ENCODE measurements at regions not wholly inside any gene's neighbourhood (a gene's known extent, or its start where the extent isn't known, plus 50 kb on each side); places are given as distances from the start of the nearest gene placed in this dataset.

- TF ChIP-seq CTCF (conservative IDR thresholded peaks at IDR 0.05; ENCODE audit: low read length), result no peak
- no peak for TF ChIP-seq EZH2phosphoT487 (IDR thresholded peaks at IDR 0.05; ENCODE audit: borderline replicate concordance)
Measured at GRCh38 chr15:93469994-93470393, 381.0 kb upstream of the RGMA start.

Measured in Loucy (cell line).